Endodermal cell (in vitro differentiated cells): ENCODE measurements at regions not wholly inside any gene's neighbourhood (a gene's known extent, or its start where the extent isn't known, plus 50 kb on each side); places are given as distances from the start of the nearest gene placed in this dataset.

Experiments
- DNase-seq: peaks from one replicate; pipeline ENCODE4 v3.0.0-alpha.2; 2017
- H3K27ac ChIP-seq: 2 replicates; pipeline ENCODE4 v1.5.1; 2013; ENCODE audit warnings: mild to moderate bottlenecking, low read depth, low read length, moderate library complexity
- H3K27me3 ChIP-seq: 2 replicates; pipeline ENCODE4 v1.6.1; 2013; ENCODE audit warnings: mild to moderate bottlenecking, low read length, moderate library complexity; ENCODE audit not compliant: insufficient read depth, control insufficient read depth, poor library complexity, severe bottlenecking
- H3K36me3 ChIP-seq: 2 replicates; pipeline ENCODE4 v1.7.0; 2013; ENCODE audit warnings: mild to moderate bottlenecking, low read length, moderate library complexity; ENCODE audit not compliant: control insufficient read depth, insufficient read depth
- H3K4me1 ChIP-seq: one replicate; pipeline ENCODE4 v1.7.0; 2013; ENCODE audit warnings: low read length; ENCODE audit not compliant: control insufficient read depth, insufficient read depth
- H3K4me3 ChIP-seq: 2 replicates; pipeline ENCODE4 v1.5.1; 2013; ENCODE audit warnings: mild to moderate bottlenecking, low read length, moderate library complexity
- H3K9ac ChIP-seq: 2 replicates; pipeline ENCODE4 v1.6.1; 2013; ENCODE audit warnings: mild to moderate bottlenecking, low read length, moderate library complexity; ENCODE audit not compliant: poor library complexity, severe bottlenecking; ENCODE audit errors: extremely low read depth
- H3K9me3 ChIP-seq: 2 replicates; pipeline ENCODE4 v1.6.1; 2013; ENCODE audit warnings: mild to moderate bottlenecking, low read length, moderate library complexity; ENCODE audit not compliant: control insufficient read depth
- H3K27ac Mint-ChIP-seq: 2 replicates; pipeline ENCODE4 v1.8.0; 2020; ENCODE audit warnings: mixed read lengths
- H3K27me3 Mint-ChIP-seq: 2 replicates; pipeline ENCODE4 v1.8.0; 2021; ENCODE audit warnings: mild to moderate bottlenecking, mixed read lengths; ENCODE audit not compliant: insufficient read depth
- H3K36me3 Mint-ChIP-seq: 2 replicates; pipeline ENCODE4 v1.8.0; 2020; ENCODE audit warnings: low read depth, mixed read lengths
- H3K4me1 Mint-ChIP-seq: 2 replicates; pipeline ENCODE4 v1.8.0; 2020; ENCODE audit warnings: mixed read lengths
- H3K4me3 Mint-ChIP-seq: 2 replicates; pipeline ENCODE4 v1.8.0; 2020; ENCODE audit warnings: mild to moderate bottlenecking, moderate library complexity, mixed read lengths
- H3K9me3 Mint-ChIP-seq: 2 replicates; pipeline ENCODE4 v1.8.0; 2020; ENCODE audit warnings: mild to moderate bottlenecking, mixed read lengths
- CTCF ChIP-seq: fragments of 200-600 bp; sonication (generic); conservative IDR thresholded peaks from 2 replicates; pipeline ENCODE4 v1.5.0; 2021; ENCODE audit warnings: antibody characterized with exemption, mild to moderate bottlenecking
- WGBS, 2 experiments: methylation state at CpG; one replicate each; pipeline versions ENCODE4 v1.1.5 to v1.1.7; 2013; ENCODE audit warnings: missing lambda C conversion rate in 2 of 2, mixed read lengths in 1 of 2; ENCODE audit not compliant: insufficient coverage in 1 of 2, insufficient read length in 1 of 2; 5-methylcytosine and 5-hydroxymethylcytosine counted together

GRCh38 chr17:70691150-70691549 is 521.8 kb downstream of the KCNJ2 start:
- H3K4me3 Mint-ChIP-seq: no peak overlapping the region
- 76 to 77% methylated on average over 2 of the region's 2 CpGs for WGBS, 2 experiments
- Histone ChIP-seq H3K36me3 (no peaks in the 10 kb centered on the region), H3K9me3 (no peaks in the 10 kb centered on the region), H3K4me1 (no peaks in the 10 kb centered on the region), H3K27ac (no peak overlapping the region), H3K27me3 (no peaks in the 10 kb centered on the region), H3K9ac (no peak overlapping the region), H3K4me3 (no peak overlapping the region)
- no peaks in the 10 kb centered on the region for H3K36me3 Mint-ChIP-seq
- no peak for DNase-seq
- H3K27ac Mint-ChIP-seq: no peak overlapping the region
- no peak for TF ChIP-seq CTCF
- H3K27me3 Mint-ChIP-seq: no peaks in the 10 kb centered on the region
- H3K4me1 Mint-ChIP-seq: no peaks in the 10 kb centered on the region
- no peaks in the 10 kb centered on the region for H3K9me3 Mint-ChIP-seq

- no peaks in the 10 kb centered on the region for H3K36me3 Mint-ChIP-seq
- Histone ChIP-seq H3K27ac (no peak overlapping the region), H3K9me3 (no peaks in the 10 kb centered on the region), H3K27me3 (no peaks in the 10 kb centered on the region), H3K9ac (no peak overlapping the region), H3K36me3 (no peaks in the 10 kb centered on the region), H3K4me3 (no peak overlapping the region), H3K4me1 (no peaks in the 10 kb centered on the region)
- H3K9me3 Mint-ChIP-seq: peaks cover 12% of the 10 kb centered on the region
- H3K27me3 Mint-ChIP-seq: no peaks in the 10 kb centered on the region
- no peak for TF ChIP-seq CTCF
- no peaks in the 10 kb centered on the region for H3K4me1 Mint-ChIP-seq
- DNase-seq: no peak
- WGBS, 2 experiments: 90 to 100% methylated on average over 1 to 2 of the region's 2 CpGs
- no peak overlapping the region for H3K4me3 Mint-ChIP-seq
- no peak overlapping the region for H3K27ac Mint-ChIP-seq
Measured at GRCh38 chr17:70699408-70699807, 530.1 kb downstream of the KCNJ2 start.

- Histone ChIP-seq H3K9ac (no peak overlapping the region), H3K36me3 (no peaks in the 10 kb centered on the region), H3K9me3 (no peaks in the 10 kb centered on the region), H3K4me1 (no peaks in the 10 kb centered on the region), H3K27ac (no peak overlapping the region), H3K27me3 (no peaks in the 10 kb centered on the region), H3K4me3 (no peak overlapping the region)
- WGBS, 2 experiments: 86 to 87% methylated on average over 1 to 3 of the region's 3 CpGs
- Mint-ChIP-seq H3K4me3 (no peak overlapping the region), H3K9me3 (peaks cover 12% of the 10 kb centered on the region), H3K27ac (no peak overlapping the region), H3K36me3 (no peaks in the 10 kb centered on the region), H3K4me1 (no peaks in the 10 kb centered on the region), H3K27me3 (no peaks in the 10 kb centered on the region)
- TF ChIP-seq CTCF: no peak
- no peak for DNase-seq
Measured at GRCh38 chr17:70702683-70703255, 533.4 kb downstream of the KCNJ2 start.
